Lower leg skin (tissue), 4 donors: ENCODE measurements at regions not wholly inside any gene's neighbourhood (a gene's known extent, or its start where the extent isn't known, plus 50 kb on each side); places are given as distances from the start of the nearest gene placed in this dataset.

Experiments
- DNase-seq, 2 donors: peaks; one replicate each; pipeline ENCODE4 v3.0.0-alpha.2; 2019; ENCODE audit warnings: low spot score in 2 of 2
- H3K4me3 ChIP-seq: fragments of 200-600 bp; sonication (generic); 2 replicates; pipeline ENCODE4 v1.5.1; 2017; ENCODE audit warnings: mild to moderate bottlenecking, low read depth; ENCODE audit not compliant: poor library complexity, severe bottlenecking
- CTCF ChIP-seq, 3 donors: fragments of 450-650 bp; IDR thresholded peaks; one replicate each; pipeline ENCODE4 v1.5.1; 2016; ENCODE audit warnings: antibody characterized with exemption in 3 of 3, mild to moderate bottlenecking in 3 of 3, moderate library complexity in 2 of 3
- POLR2A ChIP-seq, 2 donors: fragments of 450-650 bp; IDR thresholded peaks; one replicate each; pipeline ENCODE4 v1.6.1; 2016 to 2017; ENCODE audit warnings: antibody characterized with exemption in 2 of 2, mild to moderate bottlenecking in 1 of 2, moderate library complexity in 1 of 2
- WGBS, 2 donors: methylation state at CpG; one replicate each; pipeline ENCODE4 v1.1.5; 2018; 5-methylcytosine and 5-hydroxymethylcytosine counted together
- intact Hi-C: fragments of 100-400 bp; cut with DNase I; formaldehyde crosslinking; loops from one replicate; pipeline ENCODE4 v1.15.0; 2023; ENCODE audit warnings: low total_unique reads

- H3K4me3 ChIP-seq, result no peak overlapping the region
- TF ChIP-seq CTCF (IDR thresholded peaks at IDR 0.05), result no peak
- no peak for TF ChIP-seq POLR2A (IDR thresholded peaks at IDR 0.05)
- no peak for DNase-seq
- intact Hi-C loops, result no loop called here
- 83 to 84% methylated on average over 7 of the region's 7 CpGs for WGBS, 2 donors
Observed at GRCh38 chr10:4119107-4119506, 334.1 kb upstream of the KLF6 start.

GRCh38 chr10:4117604-4118003 is 332.6 kb upstream of the KLF6 start:
- 95 to 100% methylated on average over 1 of the region's 1 CpG for WGBS, 2 donors
- intact Hi-C loops, result no loop called here
- no peak for TF ChIP-seq CTCF (IDR thresholded peaks at IDR 0.05)
- TF ChIP-seq POLR2A (IDR thresholded peaks at IDR 0.05), result no peak
- DNase-seq, result no peak
- H3K4me3 ChIP-seq, result no peak overlapping the region

- intact Hi-C loops, result no loop called here
- DNase-seq, result no peak
- TF ChIP-seq CTCF (IDR thresholded peaks at IDR 0.05) (no peak), POLR2A (IDR thresholded peaks at IDR 0.05) (no peak)
- 47 to 66% methylated on average over 1 of the region's 1 CpG for WGBS, 2 donors
- H3K4me3 ChIP-seq, result no peak overlapping the region
Observed at GRCh38 chr10:4111643-4112042, 326.6 kb upstream of the KLF6 start.

GRCh38 chr10:4109469-4109868 is 324.5 kb upstream of the KLF6 start:
- TF ChIP-seq POLR2A (IDR thresholded peaks at IDR 0.05) (no peak), CTCF (IDR thresholded peaks at IDR 0.05) (no peak)
- WGBS, 2 donors, result 91 to 93% methylated on average over 3 of the region's 3 CpGs
- H3K4me3 ChIP-seq, result no peak overlapping the region
- intact Hi-C loops, result no loop called here
- DNase-seq, result no peak

GRCh38 chr10:4108693-4109092 is 323.7 kb upstream of the KLF6 start:
- DNase-seq, result no peak
- TF ChIP-seq POLR2A (IDR thresholded peaks at IDR 0.05) (no peak), CTCF (IDR thresholded peaks at IDR 0.05) (no peak)
- no peak overlapping the region for H3K4me3 ChIP-seq
- WGBS, 2 donors, result 87 to 88% methylated on average over 4 of the region's 4 CpGs
- intact Hi-C loops, result no loop called here

GRCh38 chr10:4107285-4107851 is 322.4 kb upstream of the KLF6 start:
- DNase-seq, result no peak
- H3K4me3 ChIP-seq, result no peak overlapping the region
- 67 to 71% methylated on average over 6 of the region's 6 CpGs for WGBS, 2 donors
- intact Hi-C loops, result no loop called here
- TF ChIP-seq CTCF (IDR thresholded peaks at IDR 0.05) (no peak), POLR2A (IDR thresholded peaks at IDR 0.05) (no peak)
